ENCODE measurements at regions not wholly inside any gene's neighbourhood (a gene's known extent, or its start where the extent isn't known, plus 50 kb on each side); places are given as distances from the start of the nearest gene placed in this dataset.

DNA sequence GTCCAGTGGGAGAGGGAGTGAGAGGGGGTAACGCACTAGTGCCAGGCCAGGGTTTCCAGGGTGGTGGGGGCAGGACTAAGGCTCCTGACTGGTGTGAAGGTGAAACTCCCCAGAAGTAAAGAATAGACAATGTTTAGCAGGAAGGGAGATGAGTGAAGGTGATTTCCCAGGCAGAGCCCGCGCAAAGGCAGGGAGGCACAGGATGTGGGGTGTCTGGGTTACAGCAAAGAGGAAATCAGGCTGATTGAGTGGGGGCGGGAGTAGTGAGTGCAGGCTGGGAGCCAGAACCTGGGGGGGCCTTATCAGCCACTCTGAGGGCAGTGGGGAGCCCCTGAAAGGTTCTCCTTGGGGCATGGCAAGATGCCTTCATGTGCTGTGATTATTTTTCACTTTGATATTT, 167.5 kb downstream of the UTP18 start:
- TF ChIP-seq, protein P1, sequence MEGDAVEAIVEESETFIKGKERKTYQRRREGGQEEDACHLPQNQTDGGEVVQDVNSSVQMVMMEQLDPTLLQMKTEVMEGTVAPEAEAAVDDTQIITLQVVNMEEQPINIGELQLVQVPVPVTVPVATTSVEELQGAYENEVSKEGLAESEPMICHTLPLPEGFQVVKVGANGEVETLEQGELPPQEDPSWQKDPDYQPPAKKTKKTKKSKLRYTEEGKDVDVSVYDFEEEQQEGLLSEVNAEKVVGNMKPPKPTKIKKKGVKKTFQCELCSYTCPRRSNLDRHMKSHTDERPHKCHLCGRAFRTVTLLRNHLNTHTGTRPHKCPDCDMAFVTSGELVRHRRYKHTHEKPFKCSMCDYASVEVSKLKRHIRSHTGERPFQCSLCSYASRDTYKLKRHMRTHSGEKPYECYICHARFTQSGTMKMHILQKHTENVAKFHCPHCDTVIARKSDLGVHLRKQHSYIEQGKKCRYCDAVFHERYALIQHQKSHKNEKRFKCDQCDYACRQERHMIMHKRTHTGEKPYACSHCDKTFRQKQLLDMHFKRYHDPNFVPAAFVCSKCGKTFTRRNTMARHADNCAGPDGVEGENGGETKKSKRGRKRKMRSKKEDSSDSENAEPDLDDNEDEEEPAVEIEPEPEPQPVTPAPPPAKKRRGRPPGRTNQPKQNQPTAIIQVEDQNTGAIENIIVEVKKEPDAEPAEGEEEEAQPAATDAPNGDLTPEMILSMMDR (IDR thresholded peaks at IDR 0.05; ENCODE audit: low read depth, low read length): no peak
- no peak for TF ChIP-seq EZH2phosphoT487 (IDR thresholded peaks at IDR 0.05; ENCODE audit: low read depth)
